ENCODE measurements at regions not wholly inside any gene's neighbourhood (a gene's known extent, or its start where the extent isn't known, plus 50 kb on each side); places are given as distances from the start of the nearest gene placed in this dataset.

DNA sequence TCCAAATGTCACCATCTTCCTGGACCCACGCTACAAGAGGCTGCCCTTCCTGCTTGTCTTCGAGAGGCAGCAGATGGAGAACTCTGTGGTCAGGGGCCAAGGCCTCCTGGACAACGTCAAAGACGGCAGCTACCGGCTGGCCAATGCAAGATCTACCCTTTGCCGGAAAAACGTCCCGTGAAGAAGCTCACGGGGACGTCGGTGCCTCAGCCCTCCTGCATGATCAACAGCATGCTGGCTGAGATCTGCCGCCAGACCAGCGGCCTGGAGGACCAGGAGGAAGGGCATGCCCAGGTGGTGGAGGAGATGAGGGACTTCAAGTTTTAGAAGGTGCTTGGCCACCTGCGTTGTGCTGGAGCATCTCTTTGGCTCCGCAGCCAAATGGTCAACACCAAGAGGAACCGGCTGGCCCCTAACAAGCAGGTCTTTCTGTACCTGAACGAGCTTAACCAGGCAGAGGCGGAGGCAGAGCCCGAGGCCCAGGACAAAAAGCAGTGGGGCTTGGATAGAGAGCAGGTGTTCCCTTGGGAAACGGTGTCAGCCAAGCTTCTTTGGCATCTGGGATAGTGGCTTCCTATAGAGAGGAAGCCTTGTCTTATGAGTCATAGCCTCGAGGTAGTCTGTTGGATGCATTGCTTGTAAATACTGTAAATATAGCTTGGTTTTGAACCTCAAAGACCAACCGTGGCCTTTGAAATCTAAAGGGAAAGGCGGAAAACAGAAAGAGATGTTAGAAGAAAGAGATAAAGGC is 94.8 kb upstream of the ELOVL6 start:
- no peak for DNase-seq (ENCODE audit: low read depth, low spot score)
- no peak overlapping the region for H3K27ac ChIP-seq

DNA sequence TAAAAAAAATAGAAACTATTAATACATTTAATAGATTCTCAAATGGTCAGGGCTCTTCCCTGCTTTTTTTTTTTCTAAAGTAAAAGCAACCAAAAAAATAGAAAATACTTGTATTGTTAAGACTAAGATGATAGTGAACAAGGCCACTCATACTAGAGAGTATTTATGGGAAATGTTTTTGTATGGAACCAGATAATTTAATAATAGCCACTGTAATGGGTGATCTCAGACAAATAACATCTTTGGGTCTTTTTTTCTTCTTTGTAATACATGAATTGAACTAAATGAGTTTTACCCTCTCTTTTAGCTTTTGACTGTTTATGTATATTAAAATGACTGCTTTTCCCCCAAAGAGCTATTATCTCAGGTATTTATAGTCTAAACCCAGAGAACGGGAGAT is 92.1 kb upstream of the ELOVL6 start:
- no peak for DNase-seq (ENCODE audit: low read depth, low spot score)
- no peak overlapping the region for H3K27ac ChIP-seq

DNA sequence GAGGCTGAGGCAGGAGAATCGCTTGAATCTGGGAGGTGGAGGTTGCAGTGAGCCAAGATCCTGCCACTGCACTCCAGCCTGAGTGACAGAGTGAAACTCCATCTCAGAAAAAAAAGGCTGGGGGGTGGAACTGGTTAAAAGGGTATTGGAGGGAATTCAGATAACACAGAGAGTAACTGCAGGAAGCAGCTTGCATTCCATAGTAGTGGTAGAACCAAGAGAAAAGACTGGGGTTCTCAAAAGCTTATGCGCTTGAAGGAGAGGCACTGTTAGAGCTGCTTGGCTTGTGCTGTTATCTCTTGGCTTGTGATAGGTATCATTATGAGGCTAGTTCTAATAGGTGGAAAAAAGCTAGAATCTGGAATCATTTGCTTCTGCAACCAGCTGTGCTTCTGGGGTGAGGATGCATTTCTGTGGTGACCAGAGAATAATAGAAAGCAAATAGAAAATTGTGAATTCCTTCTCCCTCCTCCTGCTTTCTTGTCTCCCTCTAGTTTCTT is 91.2 kb upstream of the ELOVL6 start:
- no peak overlapping the region for H3K27ac ChIP-seq
- DNase-seq (ENCODE audit: low read depth, low spot score), result no peak

DNA sequence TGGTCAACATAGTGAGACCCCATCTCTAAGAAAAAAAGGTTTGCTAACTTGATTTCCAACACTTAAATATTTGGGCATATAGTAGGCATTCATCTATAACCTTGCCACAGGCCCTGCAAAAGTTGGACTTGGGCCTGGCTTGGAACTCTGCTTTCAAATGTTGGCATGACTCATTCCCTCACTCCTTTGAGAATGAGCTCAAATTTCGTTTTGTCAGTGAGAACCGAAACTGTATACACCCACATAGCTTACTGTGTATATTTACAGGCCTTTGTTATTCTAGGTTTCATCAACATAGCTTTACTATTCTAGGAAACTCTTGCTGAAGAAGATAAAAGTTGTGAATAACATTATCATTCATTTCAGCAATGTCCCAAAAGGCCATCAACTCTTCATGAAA is 88.7 kb upstream of the ELOVL6 start:
- DNase-seq (ENCODE audit: low read depth, low spot score), result peak; percentile 91
- H3K27ac ChIP-seq, result peak overlapping the region; percentile 54

DNA sequence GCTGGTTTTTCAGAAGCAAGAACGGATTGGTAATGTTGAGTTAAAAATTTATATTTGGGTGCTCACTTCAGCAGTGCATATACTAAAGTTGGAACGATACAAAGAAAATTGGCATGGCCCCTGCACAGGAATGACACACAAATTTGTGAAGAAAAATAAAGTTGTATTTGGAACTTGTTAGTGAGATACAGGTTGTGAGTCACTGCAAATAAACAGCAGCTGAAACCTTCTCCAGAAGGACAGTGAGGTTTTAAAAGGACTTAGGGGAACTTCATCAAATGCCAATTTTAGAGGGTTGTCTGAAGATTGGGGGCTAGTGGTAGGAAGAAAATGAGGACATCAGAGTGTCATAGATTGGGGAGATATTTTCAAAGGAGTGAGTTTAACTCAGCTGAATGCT is 79.7 kb upstream of the ELOVL6 start:
- no peak overlapping the region for H3K27ac ChIP-seq
- no peak for DNase-seq (ENCODE audit: low read depth, low spot score)

DNA sequence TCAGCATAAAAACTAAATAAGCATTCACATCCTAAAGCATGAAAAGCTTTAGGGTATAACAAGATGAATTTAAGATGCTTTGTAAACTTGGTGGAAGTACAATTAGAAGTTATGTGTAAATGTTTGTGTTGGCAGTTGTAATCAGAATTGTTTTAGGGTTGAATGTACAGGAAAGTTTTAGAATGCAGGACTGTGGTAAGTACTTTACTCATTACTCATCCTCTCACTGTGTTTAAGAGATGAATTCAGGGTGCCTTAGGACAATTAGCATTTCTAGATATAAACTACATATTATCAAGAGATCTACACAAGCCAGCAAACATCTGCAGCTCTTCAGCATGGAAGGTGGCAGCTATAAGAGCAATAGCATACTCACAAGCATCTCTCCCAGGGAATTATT is 77.5 kb upstream of the ELOVL6 start:
- no peak overlapping the region for H3K27ac ChIP-seq
- no peak for DNase-seq (ENCODE audit: low read depth, low spot score)

DNA sequence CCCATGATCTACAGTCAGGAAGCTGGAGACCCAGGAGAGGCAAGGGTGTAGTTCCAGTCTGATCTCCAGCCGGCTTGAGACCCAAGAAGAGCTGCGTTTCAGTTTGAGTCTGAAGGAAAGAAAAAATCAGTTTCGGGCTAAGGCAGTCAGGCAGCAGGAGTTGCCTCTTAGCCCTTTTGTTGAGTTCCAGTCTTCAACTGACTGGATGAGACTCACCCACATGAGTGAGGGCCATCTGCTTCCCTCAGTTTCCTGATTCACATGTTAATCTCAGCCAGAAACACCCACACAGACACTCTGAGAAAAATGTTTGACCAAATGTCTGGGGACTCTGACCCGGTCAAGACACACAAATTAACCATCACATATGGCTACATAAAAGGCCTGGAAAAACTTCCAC is 73.6 kb upstream of the ELOVL6 start:
- DNase-seq (ENCODE audit: low read depth, low spot score), result no peak
- no peak overlapping the region for H3K27ac ChIP-seq

DNA sequence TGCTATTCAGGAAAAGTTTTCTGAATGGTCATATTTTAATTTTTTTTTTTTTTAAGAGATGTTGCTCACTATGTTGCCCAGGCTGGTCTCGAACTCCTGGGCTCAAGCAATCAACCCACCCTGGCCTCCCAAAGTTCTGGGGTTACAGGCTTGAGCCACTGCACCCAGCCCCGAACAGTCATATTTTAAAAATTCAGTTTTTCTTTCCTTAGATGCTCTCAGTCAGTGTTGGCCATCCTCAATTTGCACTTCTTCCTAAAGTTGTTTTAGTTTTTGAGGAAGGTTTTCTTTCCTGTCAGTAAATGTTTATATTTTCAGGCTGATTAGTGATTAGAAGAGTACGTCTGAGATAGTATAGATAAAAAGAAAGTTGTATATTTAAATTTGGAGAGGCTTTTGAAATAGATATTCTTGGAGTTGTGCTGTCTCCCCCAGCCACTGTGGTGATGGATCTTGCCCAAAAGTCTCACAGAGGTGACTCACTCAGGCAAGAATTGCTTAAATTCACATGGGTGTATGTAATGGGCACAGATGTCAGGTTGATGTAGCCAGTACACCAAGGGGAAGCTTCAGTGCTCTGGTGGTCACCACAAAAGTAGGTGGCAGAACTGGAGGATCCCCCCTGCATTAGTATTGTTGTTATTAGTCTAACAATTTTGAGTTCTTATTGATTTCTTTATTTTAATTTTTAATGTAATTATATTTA is 72.2 kb upstream of the ELOVL6 start:
- H3K27ac ChIP-seq, result no peak overlapping the region
- no peak for DNase-seq (ENCODE audit: low read depth, low spot score)

DNA sequence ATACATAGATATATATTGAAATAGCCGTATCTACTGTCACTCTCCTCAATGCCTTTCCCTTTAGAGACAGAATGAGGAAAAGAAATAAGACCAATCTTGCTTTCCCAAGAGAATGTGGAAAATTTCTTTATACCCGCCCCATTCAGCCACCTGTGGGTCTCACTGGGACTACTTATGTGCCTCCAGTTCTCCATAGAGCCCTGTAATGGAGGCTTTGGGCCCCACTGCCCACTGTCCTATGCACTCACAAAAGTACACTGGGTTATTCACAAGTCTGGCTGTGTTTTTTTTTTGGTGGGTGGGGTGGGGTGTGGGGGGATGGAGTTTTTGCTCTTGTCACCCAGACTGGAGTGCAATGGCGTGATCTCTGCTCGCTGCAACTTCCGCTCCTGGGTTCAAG is 70.4 kb upstream of the ELOVL6 start:
- H3K27ac ChIP-seq, result no peak overlapping the region
- DNase-seq (ENCODE audit: low read depth, low spot score), result no peak

DNA sequence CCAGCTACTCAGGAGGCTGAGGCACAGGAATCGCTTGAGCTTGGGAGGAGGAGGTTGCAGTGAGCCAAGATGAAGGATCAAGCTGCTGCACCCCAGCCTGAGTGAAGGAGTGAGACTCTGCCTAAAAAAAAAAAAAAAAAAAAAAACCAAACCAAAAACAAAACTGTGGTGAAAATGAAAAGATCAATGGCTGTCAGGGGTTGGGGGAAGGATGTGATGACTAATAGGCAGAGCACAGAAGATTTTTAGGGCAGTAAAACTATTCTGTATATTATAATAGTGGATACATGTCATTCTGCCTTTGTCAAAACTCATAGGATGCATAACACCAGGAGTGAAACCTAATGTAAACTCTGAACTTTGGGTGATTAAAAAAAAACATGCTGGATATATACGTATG is 69.9 kb upstream of the ELOVL6 start:
- no peak for DNase-seq (ENCODE audit: low read depth, low spot score)
- no peak overlapping the region for H3K27ac ChIP-seq

DNA sequence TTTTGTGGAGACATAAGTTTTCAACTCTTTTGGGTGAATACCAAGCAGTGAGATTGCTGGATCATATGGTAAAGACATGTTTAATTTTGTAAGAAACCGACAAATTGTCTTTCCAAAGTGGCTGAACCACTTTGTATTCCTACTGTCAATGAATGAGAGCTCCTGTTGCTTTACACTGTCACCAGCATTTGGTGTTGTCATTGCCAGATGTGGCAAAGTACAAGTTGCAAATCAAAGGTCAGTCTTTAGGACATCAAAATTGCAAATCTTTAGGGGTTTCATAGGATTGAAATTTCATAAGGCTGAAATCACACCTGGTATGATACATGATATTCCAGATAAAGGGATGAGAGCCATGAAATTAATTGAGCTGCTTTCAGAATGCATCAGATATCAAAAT is 67.7 kb upstream of the ELOVL6 start:
- no peak for DNase-seq (ENCODE audit: low read depth, low spot score)
- H3K27ac ChIP-seq, result no peak overlapping the region

DNA sequence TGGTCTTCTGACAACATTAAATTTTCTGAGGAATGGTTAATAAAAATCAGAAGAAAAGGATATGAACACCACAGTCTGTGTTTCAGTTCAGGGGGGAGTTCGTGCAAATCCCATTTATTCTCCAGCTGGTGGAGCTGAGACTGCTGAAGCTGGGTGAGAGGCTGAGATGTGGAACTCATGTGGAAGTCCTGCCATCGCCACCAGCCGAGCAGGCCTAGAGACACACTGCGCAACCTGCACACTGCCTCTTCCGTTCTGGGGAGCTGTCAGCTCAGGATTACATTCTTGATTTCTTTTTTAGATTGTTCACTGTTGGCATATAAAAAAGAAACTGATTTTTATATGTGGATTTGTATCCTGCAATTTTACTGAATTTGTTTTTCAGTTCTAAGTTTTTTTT is 66.6 kb upstream of the ELOVL6 start:
- no peak for DNase-seq (ENCODE audit: low read depth, low spot score)
- no peak overlapping the region for H3K27ac ChIP-seq

DNA sequence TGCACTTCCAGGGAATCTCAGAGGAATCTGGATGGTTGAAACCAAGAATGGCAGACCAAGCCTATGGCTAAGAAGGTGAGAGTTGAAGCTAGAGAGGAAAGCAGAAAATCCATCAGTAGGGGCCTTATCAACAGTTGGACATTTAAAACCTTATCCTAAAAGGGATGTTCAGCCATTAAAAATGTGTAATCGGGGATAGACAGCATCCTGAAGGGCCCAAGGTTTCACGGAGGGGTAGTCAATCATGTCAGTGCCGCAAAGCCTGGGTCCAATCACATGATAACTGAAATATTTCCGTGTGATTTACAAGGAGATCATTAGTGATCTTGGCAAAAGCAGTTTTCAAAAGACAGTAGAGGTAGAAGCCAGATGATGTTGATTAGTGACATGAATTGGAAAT is 61.9 kb upstream of the ELOVL6 start:
- H3K27ac ChIP-seq, result no peak overlapping the region
- DNase-seq (ENCODE audit: low read depth, low spot score), result no peak

DNA sequence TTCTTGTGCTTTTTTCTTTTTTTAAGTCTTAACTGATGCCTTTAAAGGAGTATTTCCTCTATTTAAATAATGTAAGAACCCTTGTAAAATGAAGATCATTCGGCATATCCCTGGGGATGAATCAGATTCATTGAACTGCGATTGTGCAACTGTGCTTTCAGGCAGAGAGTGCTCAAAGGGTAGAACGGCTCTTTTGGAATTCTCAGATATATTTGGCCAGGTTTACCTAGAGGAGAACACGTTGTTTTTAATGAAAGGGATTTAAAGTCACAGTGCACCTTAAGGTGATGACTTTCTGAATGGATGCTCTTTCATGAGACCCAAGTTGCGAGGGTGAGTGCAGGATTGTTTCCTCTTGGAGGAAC is 51.6 kb upstream of the ELOVL6 start:
- H3K27ac ChIP-seq, result no peak overlapping the region
- no peak for DNase-seq (ENCODE audit: low read depth, low spot score)

DNA sequence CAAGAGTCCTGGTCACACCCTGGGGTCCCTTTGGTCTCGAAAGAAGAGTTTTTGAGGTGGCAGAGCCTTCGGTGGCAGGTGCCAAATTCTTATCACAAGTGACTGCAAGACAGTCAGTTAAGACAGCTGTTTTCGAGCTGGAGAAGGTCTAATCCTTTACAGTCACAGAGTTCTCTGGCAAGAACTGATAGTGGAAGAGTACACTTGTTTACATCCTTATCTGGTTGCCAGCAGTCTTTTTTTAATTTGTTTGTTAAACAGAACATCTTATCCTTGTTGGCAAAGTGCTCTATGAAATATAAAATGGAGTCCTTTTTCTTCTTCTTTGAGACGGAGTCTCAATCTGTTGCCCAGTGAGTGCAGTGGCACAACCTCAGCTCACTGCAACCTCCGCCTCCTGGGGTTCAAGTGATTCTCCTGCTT is 50.4 kb upstream of the ELOVL6 start:
- DNase-seq (ENCODE audit: low read depth, low spot score), result no peak
- no peak overlapping the region for H3K27ac ChIP-seq
